K562 (cell line): ENCODE measurements at regions not wholly inside any gene's neighbourhood (a gene's known extent, or its start where the extent isn't known, plus 50 kb on each side); places are given as distances from the start of the nearest gene placed in this dataset.

Experiments
- ATAC-seq: fragments of 200-7000 bp; cut with Tn5 transposase; 3 replicates; pipeline ENCODE4 v1.9.1; 2020; ENCODE audit warnings: moderate library complexity
- BruUV-seq: library from RNA; stranded (reverse); fragments of 400-500 nt; replicated peaks from 2 replicates; lab custom pipeline; 2021; lab: Mats Ljungman, UMichigan
- CTCF ChIA-PET: fragments of 300-600 bp; formaldehyde crosslinking; extraction: SDS; loops from one replicate; lab custom pipeline; 2021; ENCODE audit warnings: low intra/inter-chr PET ratio; lab: Yijun Ruan, JAX
- POLR2A ChIA-PET: fragments of 300-600, 350-650 bp; sonication (Branson Sonifier 250); formaldehyde crosslinking; extraction: SDS; loops from one replicate; lab custom pipeline; 2021; ENCODE audit warnings: antibody characterized with exemption, inconsistent platforms; lab: Yijun Ruan, JAX
- DNase-seq, 4 experiments: peaks; one replicate each; pipeline versions ENCODE4 v3.0.0 to v3.0.0-alpha.2; 2011 to 2018; ENCODE audit warnings: low spot score in 3 of 4, mixed read lengths in 3 of 4; ENCODE audit errors: extremely low read depth in 1 of 4
- FAIRE-seq: peaks from 2 replicates; lab custom pipeline; 2011; peaks lifted over from hg19 to GRCh38; lab: Jason Lieb, UNC
- H2AFZ ChIP-seq: 2 replicates; pipeline ENCODE4 v1.6.0; 2011; ENCODE audit warnings: low read depth, low read length, control low read depth, inconsistent platforms
- H3K27ac ChIP-seq: fragments of 200-600 bp; 3 replicates; pipeline ENCODE4 v1.8.0; 2011; ENCODE audit warnings: low read depth, mild to moderate bottlenecking, control low read depth, inconsistent platforms, low read length, moderate library complexity, mixed read lengths; ENCODE audit errors: extremely low read depth
- H3K27me3 ChIP-seq, 2 experiments: fragments of 300-600 bp in 1 of 2; 2 replicates in 1 of 2; 3 replicates in 1 of 2; pipeline versions ENCODE4 v1.6.0 to v1.8.0; 2011; ENCODE audit warnings: inconsistent platforms in 2 of 2, low read length in 2 of 2, mild to moderate bottlenecking in 1 of 2, mixed read lengths in 1 of 2, moderate library complexity in 1 of 2; ENCODE audit not compliant: control insufficient read depth in 2 of 2, insufficient read depth in 2 of 2
- H3K36me3 ChIP-seq: fragments of 300-600 bp; 3 replicates; pipeline ENCODE4 v1.8.0; 2011; ENCODE audit warnings: mild to moderate bottlenecking, low read length, inconsistent platforms; ENCODE audit not compliant: control insufficient read depth, insufficient read depth
- H3K4me1 ChIP-seq, 2 experiments: fragments of 200-600 bp in 1 of 2; replicated peaks in 1 of 2; 2 replicates in 1 of 2; 3 replicates in 1 of 2; pipeline versions ENCODE4 v1.5.1 to v1.8.0; 2011; ENCODE audit warnings: inconsistent platforms in 2 of 2, low read length in 2 of 2, mild to moderate bottlenecking in 1 of 2, mixed read lengths in 1 of 2, moderate library complexity in 1 of 2; ENCODE audit not compliant: control insufficient read depth in 2 of 2, insufficient read depth in 2 of 2
- H3K4me2 ChIP-seq: 2 replicates; pipeline ENCODE4 v1.6.1; 2011; ENCODE audit warnings: low read length, control low read depth, inconsistent platforms, mixed read lengths; ENCODE audit not compliant: insufficient read depth
- H3K4me3 ChIP-seq: fragments of 200-600 bp; sonication (generic), shearing (Covaris generic); 2 replicates; pipeline ENCODE4 v1.5.1; 2016; ENCODE audit warnings: control low read depth, inconsistent platforms
- H3K79me2 ChIP-seq: fragments of 200-600 bp; 3 replicates; pipeline ENCODE4 v1.8.0; 2011; ENCODE audit warnings: low read length, inconsistent platforms; ENCODE audit not compliant: control insufficient read depth, insufficient read depth
- H3K9ac ChIP-seq, 2 experiments: 2 replicates each; pipeline versions ENCODE4 v1.6.0 to v1.6.1; 2011; ENCODE audit warnings: low read depth in 2 of 2, low read length in 2 of 2, control low read depth in 1 of 2, inconsistent platforms in 1 of 2, mild to moderate bottlenecking in 1 of 2, mixed read lengths in 1 of 2; ENCODE audit not compliant: insufficient read depth in 1 of 2
- H3K9me1 ChIP-seq: one replicate; pipeline ENCODE4 v1.6.0; 2011; ENCODE audit warnings: inconsistent platforms, mild to moderate bottlenecking, low read length, moderate library complexity; ENCODE audit not compliant: control insufficient read depth, insufficient read depth
- H3K9me3 ChIP-seq: replicated peaks from 2 replicates; pipeline ENCODE4 v1.5.1; 2011; ENCODE audit warnings: low read depth, low read length, inconsistent platforms; ENCODE audit not compliant: control insufficient read depth, insufficient read depth
- H4K20me1 ChIP-seq: replicated peaks from 2 replicates; pipeline ENCODE4 v1.6.1; 2011; ENCODE audit warnings: low read length, inconsistent platforms, mixed read lengths; ENCODE audit not compliant: control insufficient read depth, insufficient read depth
- FOXM1 ChIP-seq, 2 experiments: fragments of 450-650 bp in 1 of 2; sonication (generic) in 1 of 2; formaldehyde crosslinking in 1 of 2; IDR thresholded peaks; 2 replicates each; pipeline versions ENCODE4 v1.6.1 to v1.9.0; 2017 to 2022; ENCODE audit warnings: low read depth in 2 of 2, mild to moderate bottlenecking in 2 of 2, missing genetic modification reagents in 1 of 2, moderate library complexity in 1 of 2
- LARP7 ChIP-seq: fragments of 450-650 bp; IDR thresholded peaks from 2 replicates; pipeline ENCODE4 v1.6.1; 2016
- NBN ChIP-seq: fragments of 450-650 bp; IDR thresholded peaks from 2 replicates; pipeline ENCODE4 v1.6.1; 2016; ENCODE audit warnings: low read depth, mild to moderate bottlenecking
- ZFPM2 ChIP-seq: fragments of 250-450 bp; sonication (Bioruptor Pico); IDR thresholded peaks from 2 replicates; pipeline ENCODE4 v1.5.1; 2022; ENCODE audit warnings: mild to moderate bottlenecking
- ZNF175 ChIP-seq: fragments of 200-800 bp; sonication (Bioruptor generic); IDR thresholded peaks from 2 replicates; pipeline ENCODE4 v1.6.1; 2016; ENCODE audit warnings: low read depth, mild to moderate bottlenecking, missing genetic modification characterization, missing compliant biosample characterization
- WGBS: fragments of 100-300 bp; shearing (Covaris generic); methylation state at CpG from one replicate; pipeline ENCODE4 v1.1.6; 2016; ENCODE audit warnings: low coverage, mixed read lengths; ENCODE audit not compliant: insufficient coverage; ENCODE audit errors: missing lambda C conversion rate; 5-methylcytosine and 5-hydroxymethylcytosine counted together
- in situ Hi-C: fragments of 300-500 bp; cut with MboI; formaldehyde crosslinking; loops from 4 replicates; pipeline ENCODE4 v1.15.0; 2018; ENCODE audit warnings: inconsistent platforms, mixed read lengths
- intact Hi-C: fragments of 100-400 bp; cut with micrococcal nuclease; formaldehyde crosslinking; loops from 2 replicates; pipeline ENCODE4 v1.14.2; 2022
- TF ChIP-seq, protein P1 (sequence below), 2 experiments: IDR thresholded peaks in 1 of 2; conservative IDR thresholded peaks in 1 of 2; 2 replicates each; pipeline ENCODE4 v1.6.1; 2016; ENCODE audit warnings: low read depth in 2 of 2, mild to moderate bottlenecking in 1 of 2, missing compliant biosample characterization in 1 of 2, missing genetic modification characterization in 1 of 2, moderate library complexity in 1 of 2

DNA sequence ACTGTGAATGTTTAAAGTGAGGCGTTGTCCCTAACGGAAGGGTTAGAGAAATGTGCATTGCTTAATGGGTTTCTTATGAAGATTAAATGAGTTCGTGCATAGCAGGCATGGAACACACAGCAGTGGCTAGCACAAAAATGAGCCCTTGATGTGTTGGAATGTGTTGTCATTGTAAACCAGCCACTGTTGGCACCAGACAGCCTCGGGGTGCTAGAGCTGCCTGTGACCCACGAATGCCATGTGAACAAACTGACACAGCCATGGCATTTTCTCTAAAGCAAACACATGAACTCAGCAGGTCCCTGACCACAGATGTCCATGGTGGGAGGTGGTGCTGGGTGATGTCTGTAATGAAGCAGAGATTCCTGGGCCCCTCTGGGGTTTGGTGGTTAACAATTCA, 111.1 kb upstream of the DPP6 start:
- H2AFZ ChIP-seq, result no peak overlapping the region
- intact Hi-C loops (no loop called here), in situ Hi-C loops (no loop called here)
- FAIRE-seq (no peak), ATAC-seq (no peak), DNase-seq (no peak)
- H3K9me3 ChIP-seq, result no peaks in the 10 kb centered on the region
- H3K27me3 ChIP-seq, result peaks cover 24 to 41% of the 10 kb centered on the region in 2 experiments; a peak in 4 of 5 replicates
- H3K79me2 ChIP-seq, result no peaks in the 10 kb centered on the region
- no peak overlapping the region for H3K9ac ChIP-seq
- no peaks in the 10 kb centered on the region for H4K20me1 ChIP-seq
- no peak overlapping the region for H3K4me2 ChIP-seq
- H3K4me3 ChIP-seq, result no peak overlapping the region
- H3K9me1 ChIP-seq, result no peaks in the 10 kb centered on the region
- CTCF ChIA-PET, result no interaction called here
- no peaks in the 10 kb centered on the region for H3K36me3 ChIP-seq
- no peak for TF ChIP-seq LARP7
- TF ChIP-seq FOXM1 (IDR thresholded peaks at IDR 0.05; ENCODE audit: low read depth), result no peak
- TF ChIP-seq FOXM1 (CRISPR knock-in tag; IDR thresholded peaks at IDR 0.05; ENCODE audit: low read depth), result no peak
- no peak for TF ChIP-seq ZFPM2 (CRISPR knock-in tag)
- TF ChIP-seq ZNF175 (CRISPR knock-in tag), result no peak
- TF ChIP-seq, protein P1, sequence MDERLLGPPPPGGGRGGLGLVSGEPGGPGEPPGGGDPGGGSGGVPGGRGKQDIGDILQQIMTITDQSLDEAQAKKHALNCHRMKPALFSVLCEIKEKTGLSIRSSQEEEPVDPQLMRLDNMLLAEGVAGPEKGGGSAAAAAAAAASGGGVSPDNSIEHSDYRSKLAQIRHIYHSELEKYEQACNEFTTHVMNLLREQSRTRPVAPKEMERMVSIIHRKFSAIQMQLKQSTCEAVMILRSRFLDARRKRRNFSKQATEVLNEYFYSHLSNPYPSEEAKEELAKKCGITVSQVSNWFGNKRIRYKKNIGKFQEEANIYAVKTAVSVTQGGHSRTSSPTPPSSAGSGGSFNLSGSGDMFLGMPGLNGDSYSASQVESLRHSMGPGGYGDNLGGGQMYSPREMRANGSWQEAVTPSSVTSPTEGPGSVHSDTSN (CRISPR knock-in tag; IDR thresholded peaks at IDR 0.05; ENCODE audit: low read depth), result no peak
- TF ChIP-seq, protein P1 (tag; conservative IDR thresholded peaks at IDR 0.05; ENCODE audit: low read depth), result no peak
- no peak for TF ChIP-seq NBN
- H3K4me1 ChIP-seq, result no peaks in the 10 kb centered on the region
- WGBS, result 0% methylated on average over 5 of the region's 5 CpGs
- POLR2A ChIA-PET, result no interaction called here
- no TSS peak for BruUV-seq
- no peak overlapping the region for H3K27ac ChIP-seq
